Hepatocyte (in vitro differentiated cells): ENCODE measurements at regions not wholly inside any gene's neighbourhood (a gene's known extent, or its start where the extent isn't known, plus 50 kb on each side); places are given as distances from the start of the nearest gene placed in this dataset.
A peak's percentile ranks its signal among the peaks of the same experiment; 100 is the strongest.

ENCODE experiments used
- DNase-seq: peaks from one replicate; pipeline ENCODE4 v3.0.0-alpha.2; 2016; ENCODE audit warnings: low spot score
- H2AFZ ChIP-seq: fragments of 200-600 bp; sonication (generic); 2 replicates; pipeline ENCODE4 v1.6.0; 2016; ENCODE audit warnings: antibody characterized with exemption, mild to moderate bottlenecking
- H3K27ac ChIP-seq: fragments of 200-600 bp; sonication (generic); 2 replicates; pipeline ENCODE4 v1.5.1; 2016; ENCODE audit warnings: mild to moderate bottlenecking
- H3K27me3 ChIP-seq: fragments of 200-600 bp; sonication (generic); 2 replicates; pipeline ENCODE4 v1.6.1; 2016
- H3K36me3 ChIP-seq: fragments of 200-600 bp; sonication (generic); replicated peaks from 2 replicates; pipeline ENCODE4 v1.5.1; 2016; ENCODE audit warnings: low read depth; ENCODE audit not compliant: insufficient read depth
- H3K4me1 ChIP-seq: fragments of 200-600 bp; sonication (generic); 2 replicates; pipeline ENCODE4 v1.5.1; 2016; ENCODE audit warnings: mild to moderate bottlenecking, moderate library complexity; ENCODE audit not compliant: insufficient read depth
- H3K4me2 ChIP-seq: fragments of 200-600 bp; sonication (generic); 2 replicates; pipeline ENCODE4 v1.6.0; 2016
- H3K4me3 ChIP-seq: fragments of 200-600 bp; sonication (generic); 2 replicates; pipeline ENCODE4 v1.5.1; 2016; ENCODE audit warnings: mild to moderate bottlenecking
- H3K79me2 ChIP-seq: fragments of 200-600 bp; sonication (generic); 2 replicates; pipeline ENCODE4 v1.6.0; 2017; ENCODE audit warnings: mild to moderate bottlenecking
- H3K9me2 ChIP-seq: fragments of 200-600 bp; sonication (generic); replicated peaks from 2 replicates; pipeline ENCODE4 v1.6.0; 2017; ENCODE audit warnings: mild to moderate bottlenecking; ENCODE audit not compliant: insufficient read depth
- H3K9me3 ChIP-seq: fragments of 200-600 bp; sonication (generic); 2 replicates; pipeline ENCODE4 v1.5.1; 2016; ENCODE audit warnings: low read depth, mild to moderate bottlenecking
- H4K20me1 ChIP-seq: fragments of 200-600 bp; sonication (generic); 2 replicates; pipeline ENCODE4 v1.6.0; 2016; ENCODE audit warnings: mild to moderate bottlenecking; ENCODE audit not compliant: insufficient read depth, poor library complexity, severe bottlenecking
- CTCF ChIP-seq: fragments of 200-600 bp; sonication (generic); IDR thresholded peaks from 2 replicates; pipeline ENCODE4 v1.5.1; 2016; ENCODE audit warnings: antibody characterized with exemption, mild to moderate bottlenecking; ENCODE audit not compliant: poor library complexity
- EZH2 ChIP-seq: fragments of 200-600 bp; sonication (generic); IDR thresholded peaks from 2 replicates; pipeline ENCODE4 v1.6.1; 2016; ENCODE audit warnings: antibody characterized with exemption, mild to moderate bottlenecking, borderline replicate concordance
- EZH2phosphoT487 ChIP-seq: fragments of 200-600 bp; sonication (generic); IDR thresholded peaks from one replicate; pipeline ENCODE4 v1.6.1; 2018; ENCODE audit warnings: antibody characterized with exemption, mild to moderate bottlenecking, low read depth, moderate library complexity; ENCODE audit not compliant: unreplicated experiment, severe bottlenecking
- WGBS: methylation state at CpG from one replicate; pipeline ENCODE4 v1.1.6; 2016; ENCODE audit warnings: low lambda C conversion rate; ENCODE audit errors: missing lambda C conversion rate; 5-methylcytosine and 5-hydroxymethylcytosine counted together

- no peaks in the 10 kb centered on the region for H3K9me2 ChIP-seq
- H3K79me2 ChIP-seq = no peaks in the 10 kb centered on the region
- H3K4me3 ChIP-seq = no peak overlapping the region
- peak; percentile 44 for DNase-seq
- no peak overlapping the region for H3K27ac ChIP-seq
- no peak for TF ChIP-seq EZH2
- no peak for TF ChIP-seq CTCF
- no peak for TF ChIP-seq EZH2phosphoT487
- H3K36me3 ChIP-seq = no peaks in the 10 kb centered on the region
- H4K20me1 ChIP-seq = no peaks in the 10 kb centered on the region
- no peaks in the 10 kb centered on the region for H3K27me3 ChIP-seq
- peaks cover 11% of the 10 kb centered on the region for H3K4me1 ChIP-seq
- no peak overlapping the region for H3K4me2 ChIP-seq
- no peak overlapping the region for H2AFZ ChIP-seq
- WGBS = 73% methylated on average over 12 of the region's 12 CpGs
- no peaks in the 10 kb centered on the region for H3K9me3 ChIP-seq
Measured at GRCh38 chr4:7139167-7139982, 53.0 kb upstream of the SORCS2 start.

- WGBS = 90% methylated on average over 21 of the region's 21 CpGs
- no peaks in the 10 kb centered on the region for H3K9me3 ChIP-seq
- peaks cover 11% of the 10 kb centered on the region for H3K4me1 ChIP-seq
- TF ChIP-seq EZH2phosphoT487 (no peak), EZH2 (no peak), CTCF (no peak)
- no peak overlapping the region for H3K4me2 ChIP-seq
- no peak overlapping the region for H2AFZ ChIP-seq
- no peaks in the 10 kb centered on the region for H3K79me2 ChIP-seq
- no peaks in the 10 kb centered on the region for H3K27me3 ChIP-seq
- no peak overlapping the region for H3K4me3 ChIP-seq
- DNase-seq = no peak
- no peaks in the 10 kb centered on the region for H3K9me2 ChIP-seq
- H3K36me3 ChIP-seq = no peaks in the 10 kb centered on the region
- H4K20me1 ChIP-seq = no peaks in the 10 kb centered on the region
- no peak overlapping the region for H3K27ac ChIP-seq
Measured at GRCh38 chr4:7138223-7139166, 53.8 kb upstream of the SORCS2 start.

DNA sequence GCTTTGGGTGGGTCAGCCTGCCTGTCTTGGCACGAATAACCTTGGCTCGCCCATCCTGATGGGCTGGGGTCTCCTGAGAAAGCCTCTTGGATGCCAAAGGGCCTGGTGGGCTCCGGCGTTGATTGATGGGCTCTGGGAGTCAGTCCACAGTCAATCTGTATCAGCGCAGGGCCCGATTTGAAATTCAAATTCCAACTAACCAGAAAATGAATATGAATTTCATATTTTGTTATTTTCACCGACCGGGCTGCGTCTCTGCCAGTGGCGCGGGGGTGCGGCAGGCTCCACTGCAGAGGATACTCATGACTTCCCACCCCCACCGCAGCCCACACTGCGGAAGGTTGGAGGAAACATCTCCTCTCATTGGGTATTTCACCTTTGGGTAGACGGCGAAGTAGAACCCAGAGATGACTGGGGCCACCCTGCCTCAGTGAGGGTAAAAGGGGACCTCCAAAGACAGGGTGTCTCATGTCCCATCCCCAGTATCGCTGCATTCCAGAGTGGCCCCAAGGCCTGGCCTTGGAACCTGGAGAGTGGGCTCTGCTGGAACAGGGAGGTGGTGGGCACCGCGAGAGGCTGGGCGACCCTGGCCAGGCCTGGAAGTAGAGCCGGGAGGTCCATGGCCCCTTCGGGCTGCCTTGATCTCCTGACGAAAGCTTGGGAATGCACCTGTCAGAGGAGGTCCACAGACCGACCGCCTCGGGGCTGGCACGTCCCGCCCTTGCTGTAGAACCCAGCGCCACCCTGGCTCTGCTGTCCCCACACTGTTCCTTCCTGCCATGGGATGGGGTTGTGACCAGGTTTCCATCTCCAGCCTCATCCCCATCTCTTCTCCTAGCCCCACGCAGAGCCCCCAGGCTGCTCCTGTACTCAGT, 54.8 kb upstream of the SORCS2 start:
- no peaks in the 10 kb centered on the region for H3K27me3 ChIP-seq
- DNase-seq = no peak
- H3K36me3 ChIP-seq = no peaks in the 10 kb centered on the region
- H3K9me2 ChIP-seq = no peaks in the 10 kb centered on the region
- WGBS = 95% methylated on average over 25 of the region's 30 CpGs
- H3K4me1 ChIP-seq = peaks cover 11% of the 10 kb centered on the region
- no peak overlapping the region for H3K4me3 ChIP-seq
- H3K27ac ChIP-seq = no peak overlapping the region
- no peaks in the 10 kb centered on the region for H3K9me3 ChIP-seq
- TF ChIP-seq EZH2phosphoT487 (no peak), EZH2 (no peak), CTCF (no peak)
- H2AFZ ChIP-seq = no peak overlapping the region
- H3K79me2 ChIP-seq = no peaks in the 10 kb centered on the region
- no peak overlapping the region for H3K4me2 ChIP-seq
- H4K20me1 ChIP-seq = no peaks in the 10 kb centered on the region
